PC-3 (cell line): ENCODE measurements at regions not wholly inside any gene's neighbourhood (a gene's known extent, or its start where the extent isn't known, plus 50 kb on each side); places are given as distances from the start of the nearest gene placed in this dataset.

ENCODE experiments used
- ATAC-seq: fragments of 200-7000 bp; cut with Tn5 transposase; 2 replicates; pipeline ENCODE4 v1.9.1; 2020; ENCODE audit warnings: mild to moderate bottlenecking, moderate library complexity
- BruUV-seq: library from RNA; stranded (reverse); fragments of 400-500 nt; replicated peaks from 2 replicates; lab custom pipeline; 2021; lab: Mats Ljungman, UMichigan
- CTCF ChIA-PET: fragments of 300-600 bp; sonication (Branson Sonifier 250); formaldehyde crosslinking; loops from one replicate; lab custom pipeline; 2022; ENCODE audit warnings: antibody characterized with exemption; lab: Charles Lee
- POLR2A ChIA-PET: fragments of 300-600 bp; sonication (Branson Sonifier 250); formaldehyde crosslinking; loops from one replicate; lab custom pipeline; 2022; ENCODE audit warnings: antibody characterized with exemption; ENCODE audit not compliant: unreplicated experiment; lab: Charles Lee
- DNase-seq: peaks from one replicate; pipeline ENCODE4 v3.0.0-alpha.2; 2015
- H2AFZ ChIP-seq: fragments of 300-600 bp; sonication (generic); 2 replicates; pipeline ENCODE4 v1.6.0; 2016; ENCODE audit warnings: antibody characterized with exemption, low read length
- H3F3A ChIP-seq: fragments of 300-600 bp; sonication (generic); one replicate; pipeline ENCODE4 v1.6.0; 2017; ENCODE audit warnings: antibody characterized with exemption, low read length, control low read depth, mild to moderate bottlenecking; ENCODE audit not compliant: unreplicated experiment
- H3K27ac ChIP-seq: fragments of 300-600 bp; sonication (generic); 2 replicates; pipeline ENCODE4 v1.5.1; 2016; ENCODE audit warnings: mild to moderate bottlenecking, low read length
- H3K27me3 ChIP-seq: fragments of 300-600 bp; sonication (generic); 2 replicates; pipeline ENCODE4 v1.6.1; 2016; ENCODE audit warnings: low read length, mixed read lengths
- H3K36me3 ChIP-seq: fragments of 300-600 bp; sonication (generic); 2 replicates; pipeline ENCODE4 v1.6.1; 2016; ENCODE audit warnings: low read depth, mixed run types, low read length, mixed read lengths
- H3K4me1 ChIP-seq: fragments of 300-600 bp; sonication (generic); 2 replicates; pipeline ENCODE4 v1.5.1; 2016; ENCODE audit warnings: low read length; ENCODE audit not compliant: insufficient read depth
- H3K4me2 ChIP-seq: fragments of 300-600 bp; sonication (generic); 2 replicates; pipeline ENCODE4 v1.6.0; 2016; ENCODE audit warnings: low read length
- H3K4me3 ChIP-seq: fragments of 300-600 bp; sonication (generic); 2 replicates; pipeline ENCODE4 v1.5.1; 2016; ENCODE audit warnings: mild to moderate bottlenecking, low read length, mixed read lengths
- H3K79me2 ChIP-seq: fragments of 300-600 bp; sonication (generic); 2 replicates; pipeline ENCODE4 v1.6.1; 2017; ENCODE audit warnings: low read length, mixed read lengths
- H3K9ac ChIP-seq: fragments of 300-600 bp; sonication (generic); 2 replicates; pipeline ENCODE4 v1.6.0; 2016; ENCODE audit warnings: mild to moderate bottlenecking, low read length
- H3K9me2 ChIP-seq: fragments of 300-600 bp; sonication (generic); replicated peaks from 2 replicates; pipeline ENCODE4 v1.6.1; 2016; ENCODE audit warnings: mixed run types, low read length, mixed read lengths
- H3K9me3 ChIP-seq: fragments of 300-600 bp; sonication (generic); 2 replicates; pipeline ENCODE4 v1.6.1; 2016; ENCODE audit warnings: low read length, mixed read lengths
- H4K20me1 ChIP-seq: fragments of 300-600 bp; sonication (generic); 2 replicates; pipeline ENCODE4 v1.6.1; 2016; ENCODE audit warnings: low read length, mixed read lengths
- EZH2 ChIP-seq: fragments of 300-600 bp; sonication (generic); IDR thresholded peaks from one replicate; pipeline ENCODE4 v1.6.1; 2017; ENCODE audit warnings: antibody characterized with exemption, mild to moderate bottlenecking, low read length; ENCODE audit not compliant: unreplicated experiment
- EZH2phosphoT487 ChIP-seq: fragments of 300-600 bp; sonication (generic); IDR thresholded peaks from 2 replicates; pipeline ENCODE4 v1.6.1; 2018; ENCODE audit warnings: mild to moderate bottlenecking, antibody characterized with exemption, low read length, borderline replicate concordance
- intact Hi-C: fragments of 100-400 bp; cut with micrococcal nuclease; formaldehyde crosslinking; loops from 2 replicates; pipeline ENCODE4 v1.9.0; 2023
- TF ChIP-seq, protein P1 (sequence below): fragments of 300-600 bp; sonication (generic); conservative IDR thresholded peaks from 2 replicates; pipeline ENCODE4 v1.5.1; 2017; ENCODE audit warnings: antibody characterized with exemption, low read depth, mild to moderate bottlenecking, low read length

DNA sequence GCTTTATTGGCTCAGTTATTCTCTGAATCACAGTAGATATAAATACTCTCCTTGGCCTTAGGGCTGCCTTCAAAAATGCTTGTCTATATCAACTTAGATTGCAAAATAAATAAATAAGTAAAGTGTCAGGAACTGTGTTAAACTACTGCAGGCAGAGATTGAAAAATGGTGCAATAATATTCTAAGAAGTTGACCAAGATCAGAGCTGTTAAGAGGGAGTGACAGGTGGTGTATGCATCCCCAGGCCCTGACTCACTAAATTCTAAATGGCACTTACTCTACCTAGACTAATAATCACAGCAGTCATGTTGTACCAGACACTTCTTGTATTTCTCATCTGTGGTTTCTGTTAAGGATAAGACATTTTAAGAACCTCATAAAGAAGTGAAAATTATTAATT, 235.1 kb upstream of the SPOCK3 start:
- POLR2A ChIA-PET, result no interaction called here
- BruUV-seq, result no TSS peak
- no peak overlapping the region for H2AFZ ChIP-seq

DNA sequence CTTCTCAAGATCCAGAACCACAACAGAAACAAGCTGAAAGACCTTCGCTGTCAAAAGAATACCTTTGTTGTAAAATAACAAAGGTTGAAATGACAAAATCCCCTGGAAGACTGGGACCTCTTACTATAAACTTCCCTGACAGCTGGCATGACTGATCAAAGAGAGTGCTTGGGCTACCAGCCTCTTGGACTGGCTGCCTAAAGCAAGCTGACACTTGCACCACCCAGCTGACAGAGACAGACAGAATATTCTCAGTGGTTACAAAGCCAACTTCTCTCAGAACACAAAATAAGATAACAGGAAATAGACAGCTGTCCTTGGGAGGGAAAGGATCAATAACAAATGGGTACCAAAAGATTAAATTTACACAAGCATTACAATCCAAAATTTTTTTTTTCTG, 241.7 kb upstream of the SPOCK3 start:
- Histone ChIP-seq H3K36me3 (no peaks in the 10 kb centered on the region), H2AFZ (no peak overlapping the region), H4K20me1 (no peaks in the 10 kb centered on the region), H3F3A (no peaks in the 10 kb centered on the region), H3K27me3 (no peaks in the 10 kb centered on the region), H3K9me2 (no peaks in the 10 kb centered on the region), H3K79me2 (no peaks in the 10 kb centered on the region), H3K4me2 (no peak overlapping the region), H3K4me3 (no peak overlapping the region), H3K9ac (no peak overlapping the region), H3K4me1 (no peaks in the 10 kb centered on the region), H3K9me3 (no peaks in the 10 kb centered on the region), H3K27ac (no peak overlapping the region)
- intact Hi-C loops, result no loop called here
- BruUV-seq, result no TSS peak
- no peak for ATAC-seq
- no peak for DNase-seq
- TF ChIP-seq, protein P1, sequence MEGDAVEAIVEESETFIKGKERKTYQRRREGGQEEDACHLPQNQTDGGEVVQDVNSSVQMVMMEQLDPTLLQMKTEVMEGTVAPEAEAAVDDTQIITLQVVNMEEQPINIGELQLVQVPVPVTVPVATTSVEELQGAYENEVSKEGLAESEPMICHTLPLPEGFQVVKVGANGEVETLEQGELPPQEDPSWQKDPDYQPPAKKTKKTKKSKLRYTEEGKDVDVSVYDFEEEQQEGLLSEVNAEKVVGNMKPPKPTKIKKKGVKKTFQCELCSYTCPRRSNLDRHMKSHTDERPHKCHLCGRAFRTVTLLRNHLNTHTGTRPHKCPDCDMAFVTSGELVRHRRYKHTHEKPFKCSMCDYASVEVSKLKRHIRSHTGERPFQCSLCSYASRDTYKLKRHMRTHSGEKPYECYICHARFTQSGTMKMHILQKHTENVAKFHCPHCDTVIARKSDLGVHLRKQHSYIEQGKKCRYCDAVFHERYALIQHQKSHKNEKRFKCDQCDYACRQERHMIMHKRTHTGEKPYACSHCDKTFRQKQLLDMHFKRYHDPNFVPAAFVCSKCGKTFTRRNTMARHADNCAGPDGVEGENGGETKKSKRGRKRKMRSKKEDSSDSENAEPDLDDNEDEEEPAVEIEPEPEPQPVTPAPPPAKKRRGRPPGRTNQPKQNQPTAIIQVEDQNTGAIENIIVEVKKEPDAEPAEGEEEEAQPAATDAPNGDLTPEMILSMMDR, result no peak
- TF ChIP-seq EZH2, result no peak
- TF ChIP-seq EZH2phosphoT487, result no peak
- ChIA-PET CTCF (no interaction called here), POLR2A (no interaction called here)

More for the DNA sequence above, 235.1 kb upstream of the SPOCK3 start:
- Histone ChIP-seq H3K36me3 (no peaks in the 10 kb centered on the region), H3K27me3 (no peaks in the 10 kb centered on the region), H3K9ac (no peak overlapping the region), H3K4me2 (no peak overlapping the region), H3F3A (no peaks in the 10 kb centered on the region), H3K27ac (no peak overlapping the region), H3K9me2 (no peaks in the 10 kb centered on the region), H3K79me2 (no peaks in the 10 kb centered on the region), H3K4me1 (no peaks in the 10 kb centered on the region), H3K9me3 (no peaks in the 10 kb centered on the region), H3K4me3 (no peak overlapping the region), H4K20me1 (no peaks in the 10 kb centered on the region)
- CTCF ChIA-PET, result no interaction called here
- no peak for DNase-seq
- ATAC-seq, result no peak
- intact Hi-C loops, result no loop called here
- TF ChIP-seq EZH2 (no peak), EZH2phosphoT487 (no peak)
- TF ChIP-seq, protein P1, result no peak

DNA sequence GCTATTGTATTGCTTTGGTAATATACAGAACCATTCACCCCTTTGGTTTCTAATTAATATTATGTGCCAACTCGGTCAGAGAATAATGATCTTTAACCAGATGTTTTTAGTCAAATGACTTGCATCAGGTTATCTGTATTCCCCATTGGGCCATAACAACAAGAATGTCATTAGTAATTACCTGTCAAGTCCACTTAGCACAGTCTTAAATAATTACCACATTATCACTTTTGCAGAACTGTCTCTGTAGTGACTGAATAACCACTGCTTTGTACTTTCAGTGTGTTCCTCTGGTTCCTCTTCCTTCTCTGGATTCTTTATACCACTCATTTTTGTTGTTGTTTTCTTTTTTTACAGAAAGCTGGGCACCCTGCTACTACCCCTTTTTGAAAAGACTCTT, 257.7 kb upstream of the SPOCK3 start:
- BruUV-seq, result no TSS peak
- H3K9me2 ChIP-seq, result no peaks in the 10 kb centered on the region
- ChIA-PET POLR2A (no interaction called here), CTCF (no interaction called here)
- DNase-seq, result no peak
- no peaks in the 10 kb centered on the region for H3K36me3 ChIP-seq
- no peaks in the 10 kb centered on the region for H3K9me3 ChIP-seq
- no peaks in the 10 kb centered on the region for H3F3A ChIP-seq
- TF ChIP-seq, protein P1, result no peak
- no peak for TF ChIP-seq EZH2
- no peak for TF ChIP-seq EZH2phosphoT487
- H4K20me1 ChIP-seq, result no peaks in the 10 kb centered on the region
- no peaks in the 10 kb centered on the region for H3K4me1 ChIP-seq
- no peaks in the 10 kb centered on the region for H3K79me2 ChIP-seq
- no peak overlapping the region for H3K4me2 ChIP-seq
- H3K9ac ChIP-seq, result no peak overlapping the region
- H3K27me3 ChIP-seq, result no peaks in the 10 kb centered on the region
- no peak overlapping the region for H2AFZ ChIP-seq
- no peak overlapping the region for H3K27ac ChIP-seq
- ATAC-seq, result no peak
- H3K4me3 ChIP-seq, result no peak overlapping the region
- intact Hi-C loops, result no loop called here
